Epithelial cell of esophagus (primary cell): ENCODE measurements at regions not wholly inside any gene's neighbourhood (a gene's known extent, or its start where the extent isn't known, plus 50 kb on each side); places are given as distances from the start of the nearest gene placed in this dataset.

ENCODE experiments used
- DNase-seq: peaks from one replicate; pipeline ENCODE4 v3.0.0; 2010; ENCODE audit warnings: low read depth
- H3K4me3 ChIP-seq: 2 replicates; pipeline ENCODE4 v1.5.1; 2011; ENCODE audit warnings: mild to moderate bottlenecking, low read length, control low read depth
- TF ChIP-seq, protein P1 (sequence below): IDR thresholded peaks from 2 replicates; pipeline ENCODE4 v1.5.1; 2011; ENCODE audit warnings: low read depth, mild to moderate bottlenecking, low read length, control low read depth, inconsistent platforms; ENCODE audit not compliant: insufficient read depth; ENCODE audit errors: missing control alignments

GRCh38 chr1:106619080-106619826 lies 437.2 kb upstream of the PRMT6 start:
- DNase-seq: no peak
- H3K4me3 ChIP-seq: no peak overlapping the region
- TF ChIP-seq, protein P1, sequence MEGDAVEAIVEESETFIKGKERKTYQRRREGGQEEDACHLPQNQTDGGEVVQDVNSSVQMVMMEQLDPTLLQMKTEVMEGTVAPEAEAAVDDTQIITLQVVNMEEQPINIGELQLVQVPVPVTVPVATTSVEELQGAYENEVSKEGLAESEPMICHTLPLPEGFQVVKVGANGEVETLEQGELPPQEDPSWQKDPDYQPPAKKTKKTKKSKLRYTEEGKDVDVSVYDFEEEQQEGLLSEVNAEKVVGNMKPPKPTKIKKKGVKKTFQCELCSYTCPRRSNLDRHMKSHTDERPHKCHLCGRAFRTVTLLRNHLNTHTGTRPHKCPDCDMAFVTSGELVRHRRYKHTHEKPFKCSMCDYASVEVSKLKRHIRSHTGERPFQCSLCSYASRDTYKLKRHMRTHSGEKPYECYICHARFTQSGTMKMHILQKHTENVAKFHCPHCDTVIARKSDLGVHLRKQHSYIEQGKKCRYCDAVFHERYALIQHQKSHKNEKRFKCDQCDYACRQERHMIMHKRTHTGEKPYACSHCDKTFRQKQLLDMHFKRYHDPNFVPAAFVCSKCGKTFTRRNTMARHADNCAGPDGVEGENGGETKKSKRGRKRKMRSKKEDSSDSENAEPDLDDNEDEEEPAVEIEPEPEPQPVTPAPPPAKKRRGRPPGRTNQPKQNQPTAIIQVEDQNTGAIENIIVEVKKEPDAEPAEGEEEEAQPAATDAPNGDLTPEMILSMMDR: no peak

- TF ChIP-seq, protein P1: no peak
- H3K4me3 ChIP-seq: no peak overlapping the region
- DNase-seq: no peak
Observed at GRCh38 chr1:106619827-106620134, 436.7 kb upstream of the PRMT6 start.

GRCh38 chr1:106620521-106620954 lies 435.9 kb upstream of the PRMT6 start:
- peak; percentile 98 for DNase-seq
- TF ChIP-seq, protein P1: peak; percentile 35
- no peak overlapping the region for H3K4me3 ChIP-seq

DNA sequence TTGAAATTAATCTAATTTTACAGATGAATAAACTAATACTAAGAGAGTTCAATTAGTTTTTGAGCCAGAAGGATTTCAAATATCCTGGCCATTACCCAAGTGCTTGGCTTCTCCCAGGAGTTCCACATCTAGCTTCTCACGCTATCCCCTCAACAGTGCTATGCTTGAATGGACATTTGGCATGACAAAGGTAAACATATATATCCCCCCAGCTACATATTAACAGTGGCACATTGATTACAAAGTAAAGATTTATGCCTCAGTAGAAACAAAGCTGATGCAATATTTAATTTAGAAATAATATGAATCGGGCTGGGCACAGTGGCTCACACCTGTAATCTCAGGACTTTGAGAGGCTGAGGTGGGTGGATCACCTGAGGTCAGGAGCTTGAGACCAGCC lies 434.6 kb upstream of the PRMT6 start:
- no peak for DNase-seq
- H3K4me3 ChIP-seq: no peak overlapping the region
- TF ChIP-seq, protein P1: no peak

- H3K4me3 ChIP-seq: no peak overlapping the region
- DNase-seq: no peak
- TF ChIP-seq, protein P1: no peak
Observed at GRCh38 chr1:106637566-106637965, 418.9 kb upstream of the PRMT6 start.

- H3K4me3 ChIP-seq: no peak overlapping the region
- DNase-seq: no peak
- TF ChIP-seq, protein P1: no peak
Observed at GRCh38 chr1:106646261-106646784, 410.2 kb upstream of the PRMT6 start.

- no peak for DNase-seq
- TF ChIP-seq, protein P1: no peak
- H3K4me3 ChIP-seq: no peak overlapping the region
Observed at GRCh38 chr1:106646816-106647215, 409.7 kb upstream of the PRMT6 start.
